Stromal cell of bone marrow (primary cell): ENCODE measurements at regions not wholly inside any gene's neighbourhood (a gene's known extent, or its start where the extent isn't known, plus 50 kb on each side); places are given as distances from the start of the nearest gene placed in this dataset.

Source experiments
- DNase-seq: peaks from one replicate; pipeline ENCODE4 v3.0.0-alpha.2; 2012; ENCODE audit warnings: low read depth

GRCh38 chr5:82807021-82807420, 270.2 kb downstream of the TMEM167A start:
- no peak for DNase-seq

DNA sequence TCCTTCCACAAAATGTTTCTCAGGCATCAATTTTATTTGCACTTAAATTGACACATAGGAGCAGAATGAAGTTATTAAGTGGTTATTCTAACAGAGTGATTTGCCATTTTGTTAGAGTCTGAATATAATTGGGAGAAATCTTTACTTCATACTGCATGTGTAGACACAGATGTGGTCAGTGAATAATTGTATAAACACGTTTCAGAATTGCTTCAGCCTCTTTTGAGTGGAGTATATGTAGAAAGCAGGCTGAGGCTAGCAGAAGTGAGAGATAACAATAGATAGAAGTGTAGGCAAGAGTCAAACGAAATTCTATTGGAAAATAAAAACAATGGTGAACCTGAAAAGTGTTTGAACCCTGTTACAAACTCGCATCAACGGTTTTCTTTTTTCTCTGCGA, 270.7 kb downstream of the TMEM167A start:
- DNase-seq, result no peak

DNA sequence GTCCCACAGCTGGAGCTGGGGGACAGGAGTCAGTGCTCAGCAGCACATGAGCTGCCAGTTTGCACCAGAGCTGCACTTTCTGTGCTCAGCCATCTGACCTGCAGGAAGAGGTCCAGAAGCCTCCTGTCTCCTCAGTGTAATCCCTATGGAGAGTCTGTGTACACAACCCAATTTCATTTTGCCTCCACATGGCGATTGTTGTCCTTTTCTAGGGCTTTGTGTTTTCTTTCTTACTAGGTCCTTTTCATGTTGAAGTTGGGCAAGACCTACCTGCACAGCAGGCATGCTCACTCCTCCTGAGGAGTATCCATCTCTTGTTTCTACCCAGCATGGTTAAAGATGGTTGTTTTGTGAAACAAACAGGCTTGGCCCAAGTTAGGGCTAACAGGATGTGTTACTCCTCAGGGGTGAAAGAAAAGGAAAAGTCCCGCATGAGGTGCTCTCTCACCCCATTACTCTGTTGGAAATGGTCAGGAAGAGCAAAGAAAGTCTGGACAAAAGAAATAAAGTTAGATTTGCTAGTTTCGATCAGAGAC, 273.0 kb downstream of the TMEM167A start:
- no peak for DNase-seq

DNA sequence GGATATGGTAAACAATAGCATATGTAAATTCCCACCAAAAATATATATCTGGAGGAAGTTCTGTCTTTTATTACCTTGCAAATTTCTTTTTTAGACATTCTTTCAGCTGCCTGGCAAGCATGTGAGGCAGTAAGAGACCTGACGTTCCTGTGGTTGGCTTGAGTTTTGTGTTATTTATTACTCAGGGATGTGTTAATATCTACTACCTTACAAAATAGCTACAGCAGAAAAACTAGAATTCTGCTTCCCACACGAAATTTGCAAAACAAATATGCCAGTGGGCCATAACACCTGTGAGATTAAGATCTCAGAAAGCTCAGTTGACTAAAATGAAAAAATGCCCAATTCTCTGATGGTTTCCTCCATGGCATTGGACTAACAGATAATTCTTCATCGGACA, 274.2 kb downstream of the TMEM167A start:
- DNase-seq, result no peak

DNA sequence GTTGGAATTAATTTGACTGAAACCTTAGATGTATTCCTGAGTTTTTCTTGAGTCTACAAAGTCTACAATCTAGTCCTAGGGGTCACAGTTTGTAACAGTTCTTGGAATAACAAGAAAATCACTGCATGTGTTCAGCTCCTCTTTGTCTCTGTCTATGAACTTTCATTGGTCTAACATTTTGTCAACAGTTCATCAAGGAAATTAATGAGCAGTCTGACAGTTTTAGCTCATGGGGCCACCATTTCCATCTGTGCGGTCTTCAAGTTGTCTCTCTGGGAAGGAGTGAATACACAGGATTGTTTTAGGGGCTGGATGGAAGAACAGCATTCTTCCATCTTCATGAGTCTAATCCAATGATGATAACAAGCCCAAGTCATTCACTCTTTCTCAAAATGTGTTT, 276.4 kb downstream of the TMEM167A start:
- DNase-seq, result no peak

- DNase-seq, result no peak
Measured at GRCh38 chr5:82799361-82800077, 277.7 kb downstream of the TMEM167A start.

DNA sequence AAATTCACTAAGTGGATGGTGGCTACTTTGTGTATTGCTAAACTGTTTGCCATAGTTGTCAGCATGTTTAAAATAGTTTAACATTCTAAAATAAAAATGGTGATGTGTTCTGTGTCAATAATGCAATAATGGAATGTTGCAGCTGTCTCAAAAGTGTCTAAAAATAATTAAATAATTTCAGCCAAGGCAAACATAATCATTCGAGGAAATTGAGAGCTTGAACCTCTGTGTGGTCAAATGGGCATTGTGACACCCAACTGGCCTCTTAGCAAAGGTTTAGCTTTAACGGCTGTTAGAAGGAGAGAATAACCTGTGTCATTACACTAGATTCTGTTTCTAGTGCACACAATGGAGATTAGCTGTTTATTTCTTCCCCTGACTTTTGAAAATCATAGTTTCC, 278.5 kb downstream of the TMEM167A start:
- DNase-seq, result no peak

GRCh38 chr5:82796643-82797416, 280.4 kb downstream of the TMEM167A start:
- no peak for DNase-seq

GRCh38 chr5:82794876-82795275, 282.3 kb downstream of the TMEM167A start:
- no peak for DNase-seq

DNA sequence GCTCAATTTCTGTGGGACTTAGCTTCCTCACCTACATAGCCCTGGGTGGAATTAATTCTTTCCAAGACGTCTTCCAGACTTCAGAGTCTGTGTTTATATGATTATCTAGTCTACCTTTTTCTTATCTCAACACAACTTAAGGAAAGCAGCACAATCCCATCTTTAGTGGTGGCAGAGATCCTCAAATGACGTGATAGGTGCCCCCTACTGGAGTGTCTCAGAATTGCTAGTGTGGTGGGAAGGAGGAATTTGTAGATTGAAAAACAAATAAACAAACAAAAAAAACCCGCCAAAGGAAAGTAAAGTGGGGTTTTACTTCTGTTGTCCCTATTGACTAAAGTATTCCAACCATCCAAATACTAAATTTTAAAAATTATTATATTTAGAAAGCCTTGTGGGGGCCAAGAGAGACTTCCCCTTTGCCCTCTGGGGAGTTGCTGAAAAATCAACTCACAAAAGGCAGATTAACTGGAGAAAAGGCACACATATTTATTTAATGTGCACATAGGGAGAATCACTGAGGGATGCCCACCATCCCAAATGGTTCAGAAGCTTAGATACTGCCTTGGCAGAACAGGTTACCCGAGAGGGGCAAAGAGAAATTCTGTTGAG, 283.3 kb downstream of the TMEM167A start:
- no peak for DNase-seq

DNA sequence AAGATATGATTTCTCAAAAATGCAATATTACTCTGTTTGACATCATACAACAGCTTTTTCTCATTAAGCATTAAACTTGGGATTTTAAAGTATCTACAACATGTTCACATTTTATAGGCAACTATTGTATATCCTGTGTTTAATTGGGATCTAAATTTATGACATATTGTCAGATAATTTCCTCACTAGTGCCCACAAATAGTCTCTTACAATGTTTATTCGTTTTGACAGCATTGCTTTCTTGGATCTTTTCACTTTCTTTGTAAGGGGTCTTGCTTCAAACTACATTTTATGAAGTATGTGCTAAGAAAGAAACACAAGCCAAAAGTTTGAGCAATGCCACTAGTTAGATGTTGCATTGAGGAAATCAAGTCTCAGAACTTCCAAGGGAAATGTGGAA, 285.1 kb downstream of the TMEM167A start:
- no peak for DNase-seq

- no peak for DNase-seq
Measured at GRCh38 chr5:82789095-82789494, 288.1 kb downstream of the TMEM167A start.

DNA sequence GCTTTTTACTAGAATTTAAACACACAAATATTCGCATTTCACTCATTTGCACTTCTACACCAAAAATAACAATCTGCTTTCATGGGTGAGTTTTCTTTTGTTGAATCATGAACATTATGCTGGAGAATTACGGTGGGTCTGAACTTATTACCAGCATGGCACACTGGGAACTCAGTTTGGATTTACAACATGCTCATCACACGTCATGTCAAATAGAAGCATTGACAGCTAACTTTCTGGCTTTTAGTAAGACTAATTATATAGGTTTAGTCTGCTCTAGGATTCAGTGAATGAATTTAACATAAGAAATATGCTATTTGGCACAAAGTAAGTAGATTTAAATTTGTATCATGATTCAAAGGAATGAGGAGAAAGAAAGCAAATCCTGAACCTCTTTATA, 290.4 kb downstream of the TMEM167A start:
- DNase-seq, result no peak

DNA sequence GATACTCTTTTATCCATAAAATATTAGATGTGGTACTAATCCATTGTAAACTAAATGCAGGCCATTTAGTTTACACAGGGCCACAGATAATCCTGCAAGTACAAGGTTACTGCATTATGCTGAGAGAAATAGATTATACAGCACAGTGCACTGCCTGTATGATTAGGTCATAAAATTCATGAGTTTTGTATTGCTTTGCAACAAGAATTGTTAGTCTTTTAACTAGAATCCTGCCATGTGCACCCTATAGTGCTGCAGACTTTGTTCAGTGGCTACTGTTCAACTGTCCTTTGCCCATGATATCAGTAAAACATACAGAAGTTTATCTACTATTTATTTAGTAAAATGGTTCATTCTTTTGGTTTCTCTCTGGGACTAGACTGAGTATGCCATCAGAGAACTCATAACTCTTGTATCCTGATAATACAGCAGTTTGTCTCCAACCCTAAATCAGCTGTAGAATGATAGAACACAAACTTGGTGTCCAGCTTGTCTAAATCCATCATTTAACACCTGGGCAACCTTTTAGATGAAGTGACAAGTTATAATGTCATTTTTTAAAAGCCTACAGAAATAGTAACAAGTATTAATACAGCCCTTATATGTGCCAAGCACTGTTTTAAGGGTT, 291.2 kb downstream of the TMEM167A start:
- no peak for DNase-seq

GRCh38 chr5:82785456-82785855, 291.7 kb downstream of the TMEM167A start:
- DNase-seq, result no peak

DNA sequence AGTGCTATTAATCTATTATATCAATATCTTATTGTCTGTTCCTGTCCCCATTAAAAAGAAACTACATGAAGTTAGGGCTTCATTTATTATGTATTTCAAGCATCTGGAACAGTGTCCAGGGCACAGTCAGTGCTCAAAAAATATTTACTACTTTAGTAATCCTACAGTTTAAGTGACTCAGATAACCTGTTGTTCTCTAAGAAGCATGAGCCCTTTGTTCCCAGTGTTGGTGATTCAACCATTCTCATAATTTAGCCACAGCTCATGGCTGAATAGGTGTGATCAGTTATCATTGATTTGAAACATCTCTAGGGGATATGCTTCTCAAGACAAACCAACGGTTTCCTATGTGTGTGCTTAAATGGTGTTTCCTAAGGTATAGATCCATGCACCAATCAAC, 292.7 kb downstream of the TMEM167A start:
- DNase-seq, result no peak

DNA sequence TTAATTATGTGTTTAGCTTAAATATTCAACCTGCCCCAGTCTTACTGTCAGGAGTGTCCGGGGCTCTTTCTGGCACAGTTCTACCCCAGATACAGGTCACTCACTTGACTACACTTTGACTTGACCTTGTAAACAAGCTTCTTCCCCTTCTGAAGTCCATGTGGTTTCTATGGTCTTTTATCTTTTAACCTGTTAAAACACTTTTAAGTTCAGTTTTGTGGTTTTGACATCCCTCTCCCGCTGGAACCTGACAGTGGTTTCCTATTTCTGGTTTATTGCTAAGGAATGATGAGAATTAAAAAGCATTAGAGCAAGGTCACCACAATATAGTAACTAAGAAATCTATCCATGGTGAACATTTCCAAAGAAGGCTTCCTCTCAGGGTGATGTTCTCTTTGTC, 300.1 kb downstream of the TMEM167A start:
- DNase-seq, result no peak

DNA sequence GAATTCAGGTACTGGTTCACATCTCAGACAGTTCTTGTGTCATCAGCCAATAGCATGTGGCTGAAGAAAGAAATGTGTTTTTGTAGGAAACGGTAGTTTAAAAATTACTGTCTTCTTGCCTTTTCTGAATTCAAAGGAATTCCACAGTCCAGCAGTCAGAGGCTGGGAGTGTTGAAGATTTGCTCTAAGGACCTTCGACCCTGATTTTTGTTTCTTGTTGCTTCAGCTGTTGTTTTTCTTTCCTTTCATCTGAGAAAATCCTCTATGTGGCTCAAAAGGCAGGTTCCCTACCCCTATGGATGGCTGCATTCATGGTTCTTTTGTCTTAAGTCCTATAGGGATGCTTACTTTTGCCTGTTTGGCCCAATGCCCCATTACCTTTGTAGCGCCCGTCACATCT, 304.9 kb downstream of the TMEM167A start:
- DNase-seq, result no peak

GRCh38 chr5:82766206-82766605, 311.0 kb downstream of the TMEM167A start:
- DNase-seq, result no peak

- DNase-seq, result no peak
Measured at GRCh38 chr5:82765765-82766164, 311.4 kb downstream of the TMEM167A start.

GRCh38 chr5:82760856-82761255, 316.3 kb downstream of the TMEM167A start:
- no peak for DNase-seq

- no peak for DNase-seq
Measured at GRCh38 chr5:82758881-82759280, 318.3 kb downstream of the TMEM167A start.

- DNase-seq, result no peak
Measured at GRCh38 chr5:82754759-82755158, 322.4 kb downstream of the TMEM167A start.
